ENCODE measurements at regions not wholly inside any gene's neighbourhood (a gene's known extent, or its start where the extent isn't known, plus 50 kb on each side); places are given as distances from the start of the nearest gene placed in this dataset.

GRCh38 chr21:31580866-31581276 lies 78.6 kb upstream of the SOD1 start:
- Histone ChIP-seq H3K27me3 (ENCODE audit: control insufficient read depth in 1 of 2, insufficient read depth in 1 of 2, low read length in 2 of 2) (peaks cover 0 to 13% of the 10 kb centered on the region in 2 experiments), H3K18ac (ENCODE audit: low read depth in 1 of 2, low read length in 2 of 2) (no peak overlapping the region), H3K4me1 (ENCODE audit: control insufficient read depth, insufficient read depth, low read depth, low read length) (no peaks in the 10 kb centered on the region), H3K23ac (ENCODE audit: low read length in 2 of 2) (no peak overlapping the region), H2BK15ac (ENCODE audit: low read depth, poor library complexity, severe bottlenecking) (no peak overlapping the region), H3K4me3 (ENCODE audit: insufficient read depth in 1 of 2, low read depth in 1 of 2, low read length in 2 of 2) (no peak overlapping the region), H2BK5ac (ENCODE audit: low read depth, low read length, poor library complexity, severe bottlenecking) (no peak overlapping the region), H2BK120ac (ENCODE audit: low read depth, low read length) (no peak overlapping the region), H3K4ac (ENCODE audit: low read depth in 1 of 2, low read length in 2 of 2) (no peak overlapping the region), H2AK5ac (ENCODE audit: low read length, severe bottlenecking) (no peak overlapping the region), H4K8ac (ENCODE audit: low read length) (no peak overlapping the region), H3K9me3 (ENCODE audit: control insufficient read depth, low read length) (no peaks in the 10 kb centered on the region), H4K91ac (ENCODE audit: low read length) (no peak overlapping the region), H2AFZ (ENCODE audit: low read depth, low read length) (no peak overlapping the region), H3K4me2 (ENCODE audit: low read length, poor library complexity, severe bottlenecking) (no peak overlapping the region), H3K36me3 (ENCODE audit: control insufficient read depth in 1 of 2, insufficient read depth in 2 of 2, low read depth in 1 of 2, low read length in 2 of 2) (no peaks in the 10 kb centered on the region), H3K79me1 (replicated peaks; ENCODE audit: low read length, poor library complexity, severe bottlenecking) (no peaks in the 10 kb centered on the region), H3K9ac (ENCODE audit: low read length) (no peak overlapping the region), H2BK12ac (ENCODE audit: low read length in 2 of 2) (no peak overlapping the region), H3K14ac (ENCODE audit: low read length in 2 of 2) (no peak overlapping the region), H3K27ac (ENCODE audit: low read length, poor library complexity, severe bottlenecking) (no peak overlapping the region)
- WGBS = 38% methylated on average over 3 of the region's 3 CpGs
- peak; percentile 62 for DNase-seq

GRCh38 chr21:31577271-31577670 lies 82.2 kb upstream of the SOD1 start:
- Histone ChIP-seq H3K27ac (ENCODE audit: low read length, poor library complexity, severe bottlenecking) (no peak overlapping the region), H3K4me2 (ENCODE audit: low read length, poor library complexity, severe bottlenecking) (no peak overlapping the region), H2BK15ac (ENCODE audit: low read depth, poor library complexity, severe bottlenecking) (no peak overlapping the region), H2BK12ac (ENCODE audit: low read length in 2 of 2) (no peak overlapping the region), H3K4me1 (ENCODE audit: control insufficient read depth, insufficient read depth, low read depth, low read length) (no peaks in the 10 kb centered on the region), H3K23ac (ENCODE audit: low read length in 2 of 2) (no peak overlapping the region), H3K9me3 (ENCODE audit: control insufficient read depth, low read length) (peaks cover 11% of the 10 kb centered on the region), H3K4me3 (ENCODE audit: insufficient read depth in 1 of 2, low read depth in 1 of 2, low read length in 2 of 2) (no peak overlapping the region), H3K79me1 (replicated peaks; ENCODE audit: low read length, poor library complexity, severe bottlenecking) (no peaks in the 10 kb centered on the region), H4K8ac (ENCODE audit: low read length) (no peak overlapping the region), H3K14ac (ENCODE audit: low read length in 2 of 2) (no peak overlapping the region), H4K91ac (ENCODE audit: low read length) (no peak overlapping the region), H3K27me3 (ENCODE audit: control insufficient read depth in 1 of 2, insufficient read depth in 1 of 2, low read length in 2 of 2) (peaks cover 0 to 13% of the 10 kb centered on the region in 2 experiments), H3K18ac (ENCODE audit: low read depth in 1 of 2, low read length in 2 of 2) (no peak overlapping the region), H3K4ac (ENCODE audit: low read depth in 1 of 2, low read length in 2 of 2) (no peak overlapping the region), H2AFZ (ENCODE audit: low read depth, low read length) (no peak overlapping the region), H2BK5ac (ENCODE audit: low read depth, low read length, poor library complexity, severe bottlenecking) (no peak overlapping the region), H2BK120ac (ENCODE audit: low read depth, low read length) (no peak overlapping the region), H2AK5ac (ENCODE audit: low read length, severe bottlenecking) (no peak overlapping the region), H3K36me3 (ENCODE audit: control insufficient read depth in 1 of 2, insufficient read depth in 2 of 2, low read depth in 1 of 2, low read length in 2 of 2) (no peaks in the 10 kb centered on the region), H3K9ac (ENCODE audit: low read length) (no peak overlapping the region)
- DNase-seq = no peak

GRCh38 chr21:31576428-31576827 lies 83.1 kb upstream of the SOD1 start:
- Histone ChIP-seq H3K4me3 (ENCODE audit: insufficient read depth in 1 of 2, low read depth in 1 of 2, low read length in 2 of 2) (no peak overlapping the region), H2BK5ac (ENCODE audit: low read depth, low read length, poor library complexity, severe bottlenecking) (no peak overlapping the region), H2BK120ac (ENCODE audit: low read depth, low read length) (no peak overlapping the region), H2BK15ac (ENCODE audit: low read depth, poor library complexity, severe bottlenecking) (no peak overlapping the region), H3K14ac (ENCODE audit: low read length in 2 of 2) (no peak overlapping the region), H4K8ac (ENCODE audit: low read length) (no peak overlapping the region), H2BK12ac (ENCODE audit: low read length in 2 of 2) (no peak overlapping the region), H3K23ac (ENCODE audit: low read length in 2 of 2) (no peak overlapping the region), H3K18ac (ENCODE audit: low read depth in 1 of 2, low read length in 2 of 2) (no peak overlapping the region), H3K9ac (ENCODE audit: low read length) (no peak overlapping the region), H2AK5ac (ENCODE audit: low read length, severe bottlenecking) (no peak overlapping the region), H3K36me3 (ENCODE audit: control insufficient read depth in 1 of 2, insufficient read depth in 2 of 2, low read depth in 1 of 2, low read length in 2 of 2) (no peaks in the 10 kb centered on the region), H4K91ac (ENCODE audit: low read length) (no peak overlapping the region), H3K4ac (ENCODE audit: low read depth in 1 of 2, low read length in 2 of 2) (no peak overlapping the region), H3K27ac (ENCODE audit: low read length, poor library complexity, severe bottlenecking) (no peak overlapping the region), H3K9me3 (ENCODE audit: control insufficient read depth, low read length) (peaks cover 11% of the 10 kb centered on the region), H3K4me1 (ENCODE audit: control insufficient read depth, insufficient read depth, low read depth, low read length) (no peaks in the 10 kb centered on the region), H2AFZ (ENCODE audit: low read depth, low read length) (no peak overlapping the region), H3K79me1 (replicated peaks; ENCODE audit: low read length, poor library complexity, severe bottlenecking) (no peaks in the 10 kb centered on the region), H3K27me3 (ENCODE audit: control insufficient read depth in 1 of 2, insufficient read depth in 1 of 2, low read length in 2 of 2) (peaks cover 0 to 13% of the 10 kb centered on the region in 2 experiments), H3K4me2 (ENCODE audit: low read length, poor library complexity, severe bottlenecking) (no peak overlapping the region)
- no peak for DNase-seq
- WGBS = 90% methylated on average over 6 of the region's 6 CpGs

GRCh38 chr21:31573217-31573616 lies 86.3 kb upstream of the SOD1 start:
- no peak overlapping the region for H3K23ac ChIP-seq (ENCODE audit: low read length in 2 of 2)
- no peaks in the 10 kb centered on the region for H3K36me3 ChIP-seq (ENCODE audit: control insufficient read depth in 1 of 2, insufficient read depth in 2 of 2, low read depth in 1 of 2, low read length in 2 of 2)
- no peak overlapping the region for H3K27ac ChIP-seq (ENCODE audit: low read length, poor library complexity, severe bottlenecking)

More at GRCh38 chr21:31573217-31573616, 86.3 kb upstream of the SOD1 start:
- Histone ChIP-seq H2AFZ (ENCODE audit: low read depth, low read length) (no peak overlapping the region), H3K9ac (ENCODE audit: low read length) (no peak overlapping the region), H4K91ac (ENCODE audit: low read length) (no peak overlapping the region), H3K79me1 (replicated peaks; ENCODE audit: low read length, poor library complexity, severe bottlenecking) (no peaks in the 10 kb centered on the region), H3K27me3 (ENCODE audit: control insufficient read depth in 1 of 2, insufficient read depth in 1 of 2, low read length in 2 of 2) (no peaks in the 10 kb centered on the region), H3K9me3 (ENCODE audit: control insufficient read depth, low read length) (peaks cover 11% of the 10 kb centered on the region), H4K8ac (ENCODE audit: low read length) (no peak overlapping the region), H2BK12ac (ENCODE audit: low read length in 2 of 2) (no peak overlapping the region), H3K4ac (ENCODE audit: low read depth in 1 of 2, low read length in 2 of 2) (no peak overlapping the region), H3K4me3 (ENCODE audit: insufficient read depth in 1 of 2, low read depth in 1 of 2, low read length in 2 of 2) (no peak overlapping the region), H2BK5ac (ENCODE audit: low read depth, low read length, poor library complexity, severe bottlenecking) (no peak overlapping the region), H2BK15ac (ENCODE audit: low read depth, poor library complexity, severe bottlenecking) (no peak overlapping the region), H3K4me2 (ENCODE audit: low read length, poor library complexity, severe bottlenecking) (no peak overlapping the region), H2BK120ac (ENCODE audit: low read depth, low read length) (no peak overlapping the region), H2AK5ac (ENCODE audit: low read length, severe bottlenecking) (no peak overlapping the region), H3K18ac (ENCODE audit: low read depth in 1 of 2, low read length in 2 of 2) (no peak overlapping the region), H3K4me1 (ENCODE audit: control insufficient read depth, insufficient read depth, low read depth, low read length) (peaks cover 2% of the 10 kb centered on the region), H3K14ac (ENCODE audit: low read length in 2 of 2) (no peak overlapping the region)
- no peak for DNase-seq
- WGBS = 86% methylated on average over 1 of the region's 2 CpGs

All from mesenchymal stem cell (in vitro differentiated cells and primary cell).